NCI-H1694 treated with DMSO at 0.1 percent for 48 hours (cell line): ENCODE measurements at regions not wholly inside any gene's neighbourhood (a gene's known extent, or its start where the extent isn't known, plus 50 kb on each side); places are given as distances from the start of the nearest gene placed in this dataset.
"Not testable (repeated sequence)": the region's sequence is repeated elsewhere in the genome, so short reads cannot be mapped to it uniquely, and the experiment has no call there.

Experiments
- DNase-seq: peaks from one replicate; lab custom pipeline; 2025; lab: John Stamatoyannopoulos, UW

DNA sequence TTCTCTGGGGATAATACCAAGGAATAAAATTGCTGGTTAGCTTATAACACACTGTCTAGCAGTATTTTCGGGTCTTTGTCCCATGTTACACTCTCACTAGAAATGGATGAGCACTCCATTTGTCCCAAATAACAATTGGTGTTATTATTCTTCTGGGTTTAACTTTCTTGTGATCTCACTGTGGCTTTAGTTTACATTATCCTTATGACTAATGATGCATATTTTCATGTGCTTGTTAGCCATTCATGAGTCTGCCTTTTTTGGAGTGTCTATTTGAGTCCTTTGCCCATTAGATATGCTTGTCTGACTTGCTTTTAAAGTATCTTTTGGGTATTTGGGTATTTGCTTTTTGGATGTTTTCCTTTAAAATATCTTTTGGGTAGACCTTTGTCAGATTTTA lies 372.9 kb upstream of the TENM3 start:
- DNase-seq = no peak

GRCh38 chr4:181874602-181875001 lies 368.6 kb upstream of the TENM3 start:
- DNase-seq = no peak

GRCh38 chr4:181877329-181877848 lies 365.8 kb upstream of the TENM3 start:
- DNase-seq = no peak

DNA sequence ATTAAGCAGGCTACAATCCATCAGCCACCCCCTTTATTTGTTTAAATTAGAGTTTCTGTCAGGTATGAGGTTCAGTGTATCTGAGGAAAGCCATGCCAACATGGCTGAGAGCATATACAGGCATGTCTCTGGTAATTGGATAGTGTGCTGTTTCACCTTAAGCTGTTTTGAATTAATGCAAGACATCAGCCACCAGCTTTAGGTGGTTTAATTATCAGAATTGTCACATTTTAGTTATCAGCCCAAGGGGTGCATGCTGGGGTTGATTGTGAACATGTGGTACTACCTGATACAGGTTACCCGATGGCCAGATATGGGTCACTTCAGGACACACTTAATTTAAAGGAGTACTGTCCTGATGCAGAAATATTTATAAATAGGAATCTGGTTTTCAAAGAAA lies 353.2 kb upstream of the TENM3 start:
- DNase-seq = no peak

- DNase-seq = no peak
Measured at GRCh38 chr4:181890911-181891310, 352.3 kb upstream of the TENM3 start.

GRCh38 chr4:181896614-181897013 lies 346.6 kb upstream of the TENM3 start:
- no peak for DNase-seq

GRCh38 chr4:181897935-181898334 lies 345.3 kb upstream of the TENM3 start:
- DNase-seq = no peak

DNA sequence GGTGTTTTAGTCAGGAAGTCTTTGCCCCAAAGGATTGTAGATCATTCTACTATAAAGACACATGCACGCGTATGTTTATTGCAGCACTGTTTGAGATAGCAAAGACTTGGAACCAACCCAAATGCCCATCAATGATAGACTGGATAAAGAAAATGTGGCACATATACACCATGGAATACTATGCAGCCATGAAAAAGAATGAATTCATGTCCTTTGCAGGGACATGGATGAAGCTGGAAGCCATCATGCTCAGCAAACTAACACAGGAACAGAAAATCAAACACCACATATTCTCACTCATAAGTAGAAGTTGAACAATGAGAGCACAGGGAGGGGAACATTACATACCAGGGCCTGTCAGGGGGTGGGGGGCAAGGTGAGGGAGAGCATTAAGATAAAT lies 340.8 kb upstream of the TENM3 start:
- not testable (repeated sequence) for DNase-seq

DNA sequence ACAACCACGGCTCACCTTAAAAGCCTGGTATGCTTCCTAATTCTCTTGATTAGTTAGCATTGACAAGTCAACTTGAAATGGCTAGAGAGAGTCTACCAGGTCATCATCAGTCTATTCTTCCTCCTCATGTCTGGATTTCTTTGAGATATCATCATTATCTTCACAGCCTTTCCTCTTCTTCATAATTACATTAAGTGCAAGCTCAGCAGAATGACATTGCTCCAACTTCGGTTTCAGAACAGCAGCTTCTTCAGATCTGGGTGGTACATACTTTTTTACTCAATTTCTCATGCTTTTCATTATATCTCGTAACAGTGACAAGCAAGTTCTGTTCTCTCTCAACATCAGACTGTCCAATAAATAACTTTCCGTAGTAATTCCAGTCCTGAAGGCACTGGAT lies 337.5 kb upstream of the TENM3 start:
- no peak for DNase-seq

- no peak for DNase-seq
Measured at GRCh38 chr4:181908168-181908567, 335.0 kb upstream of the TENM3 start.

GRCh38 chr4:181909368-181909767 lies 333.8 kb upstream of the TENM3 start:
- DNase-seq = no peak

DNA sequence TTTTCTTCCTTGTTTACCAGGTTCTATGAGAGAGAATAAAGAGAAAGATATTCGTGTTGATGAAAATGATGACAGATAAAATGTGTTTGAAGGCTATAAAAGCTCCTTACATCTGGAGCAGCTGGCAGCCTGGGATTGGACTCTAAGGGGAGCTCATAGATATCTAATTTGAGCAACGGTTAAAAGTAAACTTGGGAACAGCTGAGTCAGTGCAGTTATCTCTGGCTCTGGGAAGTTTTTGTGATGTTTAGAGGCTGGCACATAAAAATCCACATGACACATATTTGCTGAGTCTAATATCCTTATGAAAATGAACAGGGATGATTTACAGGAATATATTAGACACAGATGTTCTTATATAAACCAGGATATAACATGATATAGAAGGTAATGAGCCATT lies 331.8 kb upstream of the TENM3 start:
- DNase-seq = no peak

DNA sequence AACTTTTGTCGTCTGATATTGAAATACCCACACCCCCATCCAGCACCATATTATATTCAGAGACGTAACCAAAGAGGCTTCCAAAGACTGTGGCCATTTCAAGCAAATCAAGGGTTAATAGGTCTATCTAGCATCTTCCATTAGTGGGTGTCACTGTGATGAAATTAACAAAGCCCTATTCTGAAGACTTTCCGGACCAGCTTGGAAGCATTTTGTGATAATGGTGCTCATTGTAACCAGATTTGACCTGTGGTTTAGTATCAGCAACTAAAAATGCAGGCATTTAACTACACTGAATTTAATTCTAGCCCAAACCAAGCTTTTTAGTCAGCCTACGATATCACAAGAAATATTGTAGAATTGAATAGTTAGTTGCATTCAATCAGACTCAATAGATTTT lies 309.7 kb upstream of the TENM3 start:
- DNase-seq = no peak

- no peak for DNase-seq
Measured at GRCh38 chr4:181938631-181939030, 304.6 kb upstream of the TENM3 start.

GRCh38 chr4:181939199-181939945 lies 303.8 kb upstream of the TENM3 start:
- DNase-seq = no peak

- no peak for DNase-seq
Measured at GRCh38 chr4:181944527-181944926, 298.7 kb upstream of the TENM3 start.

- DNase-seq = no peak
Measured at GRCh38 chr4:181946902-181947301, 296.3 kb upstream of the TENM3 start.

DNA sequence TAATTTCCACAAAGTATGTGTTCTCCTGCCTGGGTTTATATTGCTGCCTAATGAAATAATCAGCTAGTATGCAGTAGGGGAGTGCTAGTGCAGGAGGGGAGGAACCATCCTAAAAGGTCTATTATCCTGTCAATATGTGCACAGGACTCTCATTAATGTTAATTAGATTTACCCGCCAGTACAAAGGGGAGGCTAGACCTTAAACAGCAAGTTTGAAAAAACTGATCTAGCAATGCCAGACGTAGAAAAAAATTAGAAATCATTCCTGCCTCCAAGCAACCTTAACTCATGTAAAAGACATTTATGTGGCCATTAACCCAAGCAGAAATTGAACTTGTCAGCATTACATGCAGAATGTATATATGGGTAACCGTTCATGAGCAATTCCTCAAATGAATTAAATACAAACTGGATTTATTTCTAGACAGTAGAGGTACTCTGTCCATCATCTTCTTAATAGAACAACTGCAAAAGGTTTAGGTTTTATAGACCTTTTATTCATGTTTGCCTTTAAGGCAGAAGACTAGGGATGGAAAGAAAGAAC lies 294.3 kb upstream of the TENM3 start:
- DNase-seq = no peak

GRCh38 chr4:181949704-181950312 lies 293.4 kb upstream of the TENM3 start:
- no peak for DNase-seq

DNA sequence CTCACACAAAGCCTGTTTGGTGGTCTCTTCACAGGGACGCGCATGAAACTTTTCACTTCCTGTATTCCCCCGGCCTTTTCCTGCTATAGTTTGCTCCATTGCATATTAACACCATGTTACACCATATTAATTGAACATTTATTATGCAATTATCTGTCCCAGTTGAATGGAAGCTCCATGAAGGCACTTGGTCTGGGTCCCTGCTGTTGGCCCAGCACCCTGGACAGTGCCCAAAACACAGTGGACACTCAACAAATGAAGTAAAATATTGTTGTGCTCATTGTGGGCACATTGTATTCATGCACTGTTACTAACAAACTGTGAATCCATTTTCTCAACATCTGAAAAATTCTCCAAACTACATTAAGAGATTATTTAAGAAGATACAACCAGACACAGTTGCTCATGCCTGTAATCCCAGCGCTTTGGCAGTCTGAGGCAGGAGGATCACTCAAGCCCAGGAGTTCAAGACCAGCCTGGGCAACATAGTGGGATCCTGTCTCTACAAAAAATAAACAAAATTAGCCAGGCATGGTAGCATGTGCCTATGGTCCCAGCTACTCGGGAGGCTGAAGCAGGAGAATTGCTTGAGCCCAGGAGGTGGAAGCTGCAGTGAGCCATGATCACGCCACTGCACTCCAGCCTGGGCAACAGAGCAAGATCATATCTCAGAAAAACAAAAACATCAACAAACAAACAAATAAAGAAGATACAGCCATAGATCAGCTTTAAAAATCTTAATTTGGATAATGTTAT lies 292.7 kb upstream of the TENM3 start:
- DNase-seq = no peak

DNA sequence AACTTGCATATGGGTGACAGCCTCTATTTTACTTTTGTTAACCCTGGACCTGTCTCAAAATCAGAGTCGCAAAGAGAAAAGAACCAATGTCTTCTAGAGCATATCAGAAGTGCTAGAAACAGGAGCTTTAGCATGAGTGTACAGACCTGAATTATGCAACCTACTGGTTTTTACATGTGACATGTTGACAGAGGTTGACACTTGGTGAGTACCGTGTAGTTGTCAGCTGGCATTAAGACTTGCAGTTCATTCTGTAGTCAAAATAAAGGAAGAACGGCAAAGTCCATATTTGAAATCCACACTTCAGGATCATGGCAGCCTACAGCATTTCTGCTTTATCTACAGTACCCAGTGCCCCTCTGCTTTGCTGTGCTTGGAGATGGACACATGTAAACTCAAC lies 291.9 kb upstream of the TENM3 start:
- no peak for DNase-seq

- DNase-seq = no peak
Measured at GRCh38 chr4:181952478-181952877, 290.7 kb upstream of the TENM3 start.

DNA sequence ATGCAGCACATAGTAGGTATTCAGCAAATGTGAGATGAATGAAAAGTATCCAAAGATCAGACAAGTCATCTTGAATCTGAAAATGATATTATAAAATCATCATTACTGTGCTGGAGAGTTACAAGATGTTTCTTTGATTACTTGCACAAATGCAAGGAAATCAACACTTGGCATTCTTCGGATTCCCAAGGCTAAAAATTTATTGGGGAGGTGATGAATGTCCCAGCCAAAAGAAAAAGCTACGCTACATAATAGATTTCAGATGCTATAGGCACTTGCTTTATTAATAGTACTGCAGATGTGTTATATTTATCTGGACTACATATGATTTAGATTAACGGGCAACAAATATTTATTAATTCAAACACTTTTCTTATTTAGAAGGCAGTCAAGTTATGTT lies 286.7 kb upstream of the TENM3 start:
- DNase-seq = no peak
